Vagina (tissue), 2 donors: ENCODE measurements at regions not wholly inside any gene's neighbourhood (a gene's known extent, or its start where the extent isn't known, plus 50 kb on each side); places are given as distances from the start of the nearest gene placed in this dataset.

Experiments used
- DNase-seq, 2 donors: peaks; one replicate each; pipeline ENCODE4 v3.0.0-alpha.2; 2017; ENCODE audit errors: extremely low spot score in 2 of 2
- H3K27ac ChIP-seq: fragments of 200-600 bp; sonication (generic); one replicate; pipeline ENCODE4 v1.5.1; 2019
- H3K27me3 ChIP-seq: fragments of 200-600 bp; sonication (generic); one replicate; pipeline ENCODE4 v1.5.1; 2019
- H3K36me3 ChIP-seq, 2 donors: fragments of 200-600 bp; sonication (generic); one replicate each; pipeline ENCODE4 v1.5.1; 2017 to 2019
- H3K4me1 ChIP-seq: fragments of 200-600 bp; sonication (generic); one replicate; pipeline ENCODE4 v1.5.1; 2019
- H3K4me3 ChIP-seq, 2 donors: fragments of 200-600 bp; sonication (generic); 1 replicate in 1 of 2; 2 replicates in 1 of 2; pipeline ENCODE4 v1.5.1; 2016 to 2019
- H3K9me3 ChIP-seq: fragments of 200-600 bp; sonication (generic); one replicate; pipeline ENCODE4 v1.5.1; 2019
- CTCF ChIP-seq, 3 experiments: fragments of 450-650 bp in 2 of 3; fragments of 200-600 bp in 1 of 3; sonication (generic) in 1 of 3; IDR thresholded peaks; one replicate each; pipeline ENCODE4 v1.5.1; 2017 to 2019; ENCODE audit warnings: antibody characterized with exemption in 3 of 3, mild to moderate bottlenecking in 2 of 3, moderate library complexity in 2 of 3
- POLR2A ChIP-seq, 2 donors: fragments of 450-650 bp; IDR thresholded peaks; one replicate each; pipeline ENCODE4 v1.6.1; 2017; ENCODE audit warnings: antibody characterized with exemption in 2 of 2, mild to moderate bottlenecking in 2 of 2, moderate library complexity in 2 of 2
- POLR2AphosphoS5 ChIP-seq, 2 donors: sonication (generic); formaldehyde crosslinking; IDR thresholded peaks; one replicate each; pipeline ENCODE4 v1.9.0; 2017; ENCODE audit warnings: antibody characterized with exemption in 2 of 2, mild to moderate bottlenecking in 2 of 2, low read depth in 1 of 2; ENCODE audit not compliant: insufficient read depth in 1 of 2
- intact Hi-C: fragments of 100-400 bp; cut with DNase I; formaldehyde crosslinking; loops from one replicate; pipeline ENCODE4 v1.15.1; 2023

GRCh38 chr5:164475339-164475977 lies 970.0 kb downstream of the MAT2B start:
- H3K9me3 ChIP-seq = no peaks in the 10 kb centered on the region
- H3K27me3 ChIP-seq = no peaks in the 10 kb centered on the region
- no peak overlapping the region for H3K4me3 ChIP-seq
- intact Hi-C loops = no loop called here
- DNase-seq = no peak
- no peak overlapping the region for H3K27ac ChIP-seq
- no peak for TF ChIP-seq POLR2AphosphoS5 (IDR thresholded peaks at IDR 0.05; ENCODE audit: insufficient read depth in 1 of 2, low read depth in 1 of 2)
- no peak for TF ChIP-seq POLR2A (IDR thresholded peaks at IDR 0.05)
- no peak for TF ChIP-seq CTCF (IDR thresholded peaks at IDR 0.05)
- H3K4me1 ChIP-seq = no peaks in the 10 kb centered on the region
- no peaks in the 10 kb centered on the region for H3K36me3 ChIP-seq

GRCh38 chr5:164481270-164481669 lies 975.9 kb downstream of the MAT2B start:
- Histone ChIP-seq H3K4me3 (no peak overlapping the region), H3K4me1 (no peaks in the 10 kb centered on the region), H3K9me3 (no peaks in the 10 kb centered on the region), H3K27ac (no peak overlapping the region), H3K36me3 (no peaks in the 10 kb centered on the region), H3K27me3 (no peaks in the 10 kb centered on the region)
- intact Hi-C loops = no loop called here
- no peak for DNase-seq
- TF ChIP-seq CTCF (IDR thresholded peaks at IDR 0.05) (no peak), POLR2AphosphoS5 (IDR thresholded peaks at IDR 0.05; ENCODE audit: insufficient read depth in 1 of 2, low read depth in 1 of 2) (no peak), POLR2A (IDR thresholded peaks at IDR 0.05) (no peak)

- Histone ChIP-seq H3K4me1 (no peaks in the 10 kb centered on the region), H3K36me3 (no peaks in the 10 kb centered on the region), H3K4me3 (no peak overlapping the region), H3K27me3 (no peaks in the 10 kb centered on the region), H3K9me3 (no peaks in the 10 kb centered on the region), H3K27ac (no peak overlapping the region)
- DNase-seq = no peak
- no peak for TF ChIP-seq POLR2A (IDR thresholded peaks at IDR 0.05)
- no peak for TF ChIP-seq CTCF (IDR thresholded peaks at IDR 0.05)
- TF ChIP-seq POLR2AphosphoS5 (IDR thresholded peaks at IDR 0.05; ENCODE audit: insufficient read depth in 1 of 2, low read depth in 1 of 2) = no peak
- intact Hi-C loops = no loop called here
These were observed 976.9 kb downstream of the MAT2B start for GRCh38 chr5:164482351-164482750.

GRCh38 chr5:164484948-164485347 lies 979.5 kb downstream of the MAT2B start:
- H3K4me1 ChIP-seq = no peaks in the 10 kb centered on the region
- H3K9me3 ChIP-seq = no peaks in the 10 kb centered on the region
- TF ChIP-seq CTCF (IDR thresholded peaks at IDR 0.05) = no peak
- TF ChIP-seq POLR2A (IDR thresholded peaks at IDR 0.05) = no peak
- no peak for TF ChIP-seq POLR2AphosphoS5 (IDR thresholded peaks at IDR 0.05; ENCODE audit: insufficient read depth in 1 of 2, low read depth in 1 of 2)
- DNase-seq = no peak
- no peak overlapping the region for H3K27ac ChIP-seq
- H3K36me3 ChIP-seq = no peaks in the 10 kb centered on the region
- H3K4me3 ChIP-seq = no peak overlapping the region
- intact Hi-C loops = no loop called here
- no peaks in the 10 kb centered on the region for H3K27me3 ChIP-seq

GRCh38 chr5:164487939-164488338 lies 982.5 kb downstream of the MAT2B start:
- no peak overlapping the region for H3K27ac ChIP-seq
- no peak for DNase-seq
- no peak for TF ChIP-seq POLR2A (IDR thresholded peaks at IDR 0.05)
- TF ChIP-seq POLR2AphosphoS5 (IDR thresholded peaks at IDR 0.05; ENCODE audit: insufficient read depth in 1 of 2, low read depth in 1 of 2) = no peak
- TF ChIP-seq CTCF (IDR thresholded peaks at IDR 0.05) = no peak
- intact Hi-C loops = no loop called here
- H3K27me3 ChIP-seq = no peaks in the 10 kb centered on the region
- no peaks in the 10 kb centered on the region for H3K36me3 ChIP-seq
- no peaks in the 10 kb centered on the region for H3K9me3 ChIP-seq
- H3K4me1 ChIP-seq = no peaks in the 10 kb centered on the region
- no peak overlapping the region for H3K4me3 ChIP-seq
